ENCODE measurements at regions not wholly inside any gene's neighbourhood (a gene's known extent, or its start where the extent isn't known, plus 50 kb on each side); places are given as distances from the start of the nearest gene placed in this dataset.

DNA sequence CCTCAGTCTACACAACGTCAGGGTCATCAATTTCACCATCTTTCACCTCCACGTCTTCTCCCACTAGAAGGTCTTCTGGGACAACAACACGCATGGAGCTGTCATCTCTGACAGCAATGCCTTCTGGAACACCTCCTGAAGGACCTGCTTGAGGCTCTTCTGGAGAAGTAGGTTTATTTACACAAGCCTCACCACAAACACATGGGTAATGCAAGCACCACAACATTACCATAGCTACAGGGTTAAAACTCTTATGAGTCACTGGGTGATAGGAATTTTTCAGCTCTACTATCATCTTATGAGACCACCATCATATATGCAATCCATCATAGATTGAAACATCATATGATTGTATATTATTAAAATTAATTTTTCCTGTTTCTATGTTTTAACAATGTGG is 215.4 kb downstream of the CHD9NB start:
- WGBS (ENCODE audit: insufficient coverage), result 71% methylated on average over 1 of the region's 3 CpGs
- no peak overlapping the region for H3K27ac ChIP-seq (ENCODE audit: low read length)
- DNase-seq, result no peak
- H3K27me3 ChIP-seq (ENCODE audit: control insufficient read depth, insufficient read depth, low read length), result no peaks in the 10 kb centered on the region
- no peak overlapping the region for H3K4me3 ChIP-seq (ENCODE audit: low read length)
- H3K36me3 ChIP-seq (ENCODE audit: control insufficient read depth, insufficient read depth, low read length), result no peaks in the 10 kb centered on the region
- H3K9me3 ChIP-seq (replicated peaks; ENCODE audit: control insufficient read depth, low read depth, low read length), result no peaks in the 10 kb centered on the region
- no peaks in the 10 kb centered on the region for H3K4me1 ChIP-seq (ENCODE audit: control insufficient read depth, insufficient read depth, low read length)

- peak; percentile 82 for DNase-seq
- no peak overlapping the region for H3K4me3 ChIP-seq (ENCODE audit: low read length)
- no peaks in the 10 kb centered on the region for H3K4me1 ChIP-seq (ENCODE audit: control insufficient read depth, insufficient read depth, low read length)
- H3K27ac ChIP-seq (ENCODE audit: low read length), result no peak overlapping the region
- no peaks in the 10 kb centered on the region for H3K9me3 ChIP-seq (replicated peaks; ENCODE audit: control insufficient read depth, low read depth, low read length)
- WGBS (ENCODE audit: insufficient coverage), result 28% methylated on average over 3 of the region's 5 CpGs
- H3K27me3 ChIP-seq (ENCODE audit: control insufficient read depth, insufficient read depth, low read length), result no peaks in the 10 kb centered on the region
- H3K36me3 ChIP-seq (ENCODE audit: control insufficient read depth, insufficient read depth, low read length), result no peaks in the 10 kb centered on the region
Measured at GRCh38 chr16:52834736-52835465, 217.8 kb downstream of the CHD9NB start.

DNA sequence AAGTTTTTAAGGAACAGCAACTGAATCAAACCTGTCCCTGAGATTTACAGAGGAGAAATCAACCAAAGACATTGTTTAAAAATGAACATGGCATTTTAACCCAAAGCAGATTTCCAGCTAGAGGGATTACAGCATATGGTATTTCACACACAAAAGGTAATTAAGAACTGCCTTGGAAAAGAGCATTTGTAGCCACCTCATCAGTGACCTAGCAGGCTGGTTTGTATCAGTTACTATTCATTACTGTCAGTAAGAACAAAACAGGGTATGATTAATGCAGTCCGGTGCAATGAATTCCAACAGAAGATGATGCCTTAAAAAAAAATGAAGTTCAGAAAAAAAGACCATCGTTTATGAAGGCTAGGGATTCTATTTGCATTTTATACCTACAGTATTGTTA is 219.9 kb downstream of the CHD9NB start:
- Histone ChIP-seq H3K4me1 (ENCODE audit: control insufficient read depth, insufficient read depth, low read length) (no peaks in the 10 kb centered on the region), H3K27ac (ENCODE audit: low read length) (no peak overlapping the region), H3K36me3 (ENCODE audit: control insufficient read depth, insufficient read depth, low read length) (no peaks in the 10 kb centered on the region), H3K27me3 (ENCODE audit: control insufficient read depth, insufficient read depth, low read length) (no peaks in the 10 kb centered on the region), H3K9me3 (replicated peaks; ENCODE audit: control insufficient read depth, low read depth, low read length) (no peaks in the 10 kb centered on the region), H3K4me3 (ENCODE audit: low read length) (no peak overlapping the region)
- no peak for DNase-seq
- WGBS (ENCODE audit: insufficient coverage), result no CpG with 5 or more reads among the region's 2 CpGs

GRCh38 chr16:52827456-52827855 is 225.2 kb downstream of the CHD9NB start:
- Histone ChIP-seq H3K27ac (ENCODE audit: low read length) (no peak overlapping the region), H3K27me3 (ENCODE audit: control insufficient read depth, insufficient read depth, low read length) (no peaks in the 10 kb centered on the region)
- no CpG with 5 or more reads among the region's 4 CpGs for WGBS (ENCODE audit: insufficient coverage)

GRCh38 chr16:52825892-52826291 is 226.8 kb downstream of the CHD9NB start:
- Histone ChIP-seq H3K4me1 (ENCODE audit: control insufficient read depth, insufficient read depth, low read length) (no peaks in the 10 kb centered on the region), H3K4me3 (ENCODE audit: low read length) (no peak overlapping the region), H3K9me3 (replicated peaks; ENCODE audit: control insufficient read depth, low read depth, low read length) (no peaks in the 10 kb centered on the region), H3K27ac (ENCODE audit: low read length) (no peak overlapping the region), H3K27me3 (ENCODE audit: control insufficient read depth, insufficient read depth, low read length) (no peaks in the 10 kb centered on the region), H3K36me3 (ENCODE audit: control insufficient read depth, insufficient read depth, low read length) (no peaks in the 10 kb centered on the region)
- DNase-seq, result peak; percentile 31
- 71% methylated on average over 3 of the region's 5 CpGs for WGBS (ENCODE audit: insufficient coverage)

More at GRCh38 chr16:52827456-52827855, 225.2 kb downstream of the CHD9NB start:
- Histone ChIP-seq H3K36me3 (ENCODE audit: control insufficient read depth, insufficient read depth, low read length) (no peaks in the 10 kb centered on the region), H3K4me1 (ENCODE audit: control insufficient read depth, insufficient read depth, low read length) (no peaks in the 10 kb centered on the region), H3K4me3 (ENCODE audit: low read length) (no peak overlapping the region), H3K9me3 (replicated peaks; ENCODE audit: control insufficient read depth, low read depth, low read length) (no peaks in the 10 kb centered on the region)
- DNase-seq, result no peak

GRCh38 chr16:52819808-52820207 is 232.9 kb downstream of the CHD9NB start:
- no peak for DNase-seq
- no peaks in the 10 kb centered on the region for H3K9me3 ChIP-seq (replicated peaks; ENCODE audit: control insufficient read depth, low read depth, low read length)
- H3K27ac ChIP-seq (ENCODE audit: low read length), result no peak overlapping the region
- H3K4me3 ChIP-seq (ENCODE audit: low read length), result no peak overlapping the region
- no peaks in the 10 kb centered on the region for H3K36me3 ChIP-seq (ENCODE audit: control insufficient read depth, insufficient read depth, low read length)
- H3K27me3 ChIP-seq (ENCODE audit: control insufficient read depth, insufficient read depth, low read length), result no peaks in the 10 kb centered on the region
- 67% methylated on average over 1 of the region's 3 CpGs for whole genome bisulfite sequencing (ENCODE audit: insufficient coverage)
- no peaks in the 10 kb centered on the region for H3K4me1 ChIP-seq (ENCODE audit: control insufficient read depth, insufficient read depth, low read length)

DNA sequence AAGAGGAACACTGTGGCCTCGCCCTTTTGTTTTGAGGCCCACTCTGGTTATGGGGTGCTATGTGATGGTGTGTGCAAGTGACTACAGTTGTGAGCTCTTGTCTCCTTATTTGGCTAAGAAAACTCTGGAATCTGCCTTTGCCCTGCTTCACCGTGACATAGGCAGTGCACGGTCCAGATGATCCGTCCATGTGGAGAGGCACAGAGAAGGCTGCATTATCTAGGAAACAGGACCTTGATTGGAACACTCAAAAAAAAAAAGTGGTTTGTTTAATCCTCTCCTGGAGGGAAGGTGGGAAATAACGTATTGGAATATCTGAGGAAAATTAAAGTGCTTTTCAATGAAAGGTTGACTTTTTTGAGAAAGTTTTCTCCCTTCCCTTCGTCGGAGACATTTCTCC is 233.3 kb downstream of the CHD9NB start:
- DNase-seq, result no peak
- Histone ChIP-seq H3K4me3 (ENCODE audit: low read length) (no peak overlapping the region), H3K4me1 (ENCODE audit: control insufficient read depth, insufficient read depth, low read length) (no peaks in the 10 kb centered on the region), H3K27me3 (ENCODE audit: control insufficient read depth, insufficient read depth, low read length) (no peaks in the 10 kb centered on the region), H3K27ac (ENCODE audit: low read length) (no peak overlapping the region), H3K9me3 (replicated peaks; ENCODE audit: control insufficient read depth, low read depth, low read length) (no peaks in the 10 kb centered on the region), H3K36me3 (ENCODE audit: control insufficient read depth, insufficient read depth, low read length) (no peaks in the 10 kb centered on the region)
- WGBS (ENCODE audit: insufficient coverage), result 67% methylated on average over 4 of the region's 7 CpGs

- Histone ChIP-seq H3K27me3 (ENCODE audit: control insufficient read depth, insufficient read depth, low read length) (no peaks in the 10 kb centered on the region), H3K36me3 (ENCODE audit: control insufficient read depth, insufficient read depth, low read length) (no peaks in the 10 kb centered on the region), H3K9me3 (replicated peaks; ENCODE audit: control insufficient read depth, low read depth, low read length) (no peaks in the 10 kb centered on the region), H3K27ac (ENCODE audit: low read length) (no peak overlapping the region), H3K4me1 (ENCODE audit: control insufficient read depth, insufficient read depth, low read length) (no peaks in the 10 kb centered on the region), H3K4me3 (ENCODE audit: low read length) (no peak overlapping the region)
- WGBS (ENCODE audit: insufficient coverage), result no CpG with 5 or more reads among the region's 6 CpGs
- no peak for DNase-seq
Measured at GRCh38 chr16:52817696-52818095, 235.0 kb downstream of the CHD9NB start.

DNA sequence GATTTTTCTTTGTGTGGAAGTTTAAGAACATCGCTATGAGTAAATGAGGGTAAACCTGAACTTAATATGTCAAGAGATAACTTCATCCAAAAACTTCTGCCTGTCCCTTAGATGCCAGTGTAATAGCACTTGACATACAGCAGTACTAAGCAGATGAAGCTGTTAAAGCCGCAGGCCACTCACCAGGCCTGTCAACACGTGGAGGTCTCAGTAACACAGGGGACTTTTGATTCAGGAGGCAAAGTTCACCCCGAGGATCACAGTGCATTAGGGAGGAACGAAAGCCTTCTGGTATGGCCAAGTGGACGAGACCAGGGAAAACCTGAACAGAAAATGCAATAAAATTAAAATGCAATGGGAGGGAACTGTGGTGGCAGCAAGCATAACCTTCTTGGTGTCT is 235.7 kb downstream of the CHD9NB start:
- H3K27ac ChIP-seq (ENCODE audit: low read length), result no peak overlapping the region
- no peaks in the 10 kb centered on the region for H3K27me3 ChIP-seq (ENCODE audit: control insufficient read depth, insufficient read depth, low read length)
- no peak overlapping the region for H3K4me3 ChIP-seq (ENCODE audit: low read length)
- H3K36me3 ChIP-seq (ENCODE audit: control insufficient read depth, insufficient read depth, low read length), result no peaks in the 10 kb centered on the region
- H3K9me3 ChIP-seq (replicated peaks; ENCODE audit: control insufficient read depth, low read depth, low read length), result no peaks in the 10 kb centered on the region
- no peaks in the 10 kb centered on the region for H3K4me1 ChIP-seq (ENCODE audit: control insufficient read depth, insufficient read depth, low read length)
- WGBS (ENCODE audit: insufficient coverage), result 41% methylated on average over 5 of the region's 6 CpGs
- no peak for DNase-seq

DNA sequence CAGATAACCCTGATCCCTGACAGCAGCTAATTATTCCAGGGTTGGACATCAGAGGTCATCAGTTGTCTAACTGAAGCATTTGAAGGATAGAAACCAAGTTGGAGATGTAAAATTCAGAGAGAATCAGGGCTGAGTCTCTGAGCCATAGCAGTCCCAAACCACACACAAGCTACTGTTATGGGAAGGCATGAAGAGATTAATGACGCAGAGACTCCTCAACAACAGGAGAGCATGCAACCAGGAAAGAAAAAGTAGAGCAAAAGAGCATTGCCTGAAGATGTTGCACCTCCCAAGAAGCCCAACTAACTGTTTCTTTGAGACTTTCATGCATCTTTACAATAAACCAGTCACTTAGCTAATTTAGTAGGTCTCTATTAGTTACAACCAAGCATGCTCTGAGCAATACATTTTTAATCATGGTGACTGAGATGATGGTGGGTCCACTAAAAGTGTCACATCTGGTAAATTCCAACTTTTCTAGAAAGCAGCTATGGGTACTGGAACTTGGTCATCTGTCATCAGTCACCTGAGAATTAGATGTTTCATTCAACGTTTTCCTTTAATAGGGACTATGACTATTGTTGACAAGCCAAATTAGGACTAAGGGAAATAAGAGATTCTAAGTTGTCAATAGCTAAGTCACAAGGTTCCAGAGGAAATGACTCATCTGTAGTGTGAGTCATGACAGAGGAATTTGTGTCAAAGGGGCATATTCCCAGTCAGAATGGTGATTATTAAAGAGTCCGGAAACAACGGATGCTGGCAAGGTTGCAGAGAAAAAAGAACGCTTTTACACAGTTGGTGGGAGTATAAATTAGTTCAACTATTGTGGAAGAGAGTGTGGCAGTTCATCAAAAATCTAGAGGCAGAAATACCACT is 239.8 kb downstream of the CHD9NB start:
- no peak overlapping the region for H3K4me3 ChIP-seq (ENCODE audit: low read length)
- no peak overlapping the region for H3K27ac ChIP-seq (ENCODE audit: low read length)
- no peaks in the 10 kb centered on the region for H3K4me1 ChIP-seq (ENCODE audit: control insufficient read depth, insufficient read depth, low read length)
- H3K27me3 ChIP-seq (ENCODE audit: control insufficient read depth, insufficient read depth, low read length), result no peaks in the 10 kb centered on the region
- peak; percentile 36 for DNase-seq
- WGBS (ENCODE audit: insufficient coverage), result 30% methylated on average over 4 of the region's 5 CpGs
- peaks cover 2% of the 10 kb centered on the region for H3K9me3 ChIP-seq (replicated peaks; ENCODE audit: control insufficient read depth, low read depth, low read length)
- H3K36me3 ChIP-seq (ENCODE audit: control insufficient read depth, insufficient read depth, low read length), result no peaks in the 10 kb centered on the region
